DND-41 (cell line): ENCODE measurements at regions not wholly inside any gene's neighbourhood (a gene's known extent, or its start where the extent isn't known, plus 50 kb on each side); places are given as distances from the start of the nearest gene placed in this dataset.

ENCODE experiments used
- ATAC-seq: fragments of 200-7000 bp; cut with Tn5 transposase; 3 replicates; pipeline ENCODE4 v1.9.1; 2021; ENCODE audit warnings: low read depth; ENCODE audit not compliant: insufficient read depth
- DNase-seq: peaks from one replicate; pipeline ENCODE4 v3.0.0-alpha.2; 2020
- H2AFZ ChIP-seq: 2 replicates; pipeline ENCODE4 v1.6.0; 2012; ENCODE audit warnings: low read depth, low read length
- H3K27ac ChIP-seq: 2 replicates; pipeline ENCODE4 v1.5.1; 2012; ENCODE audit warnings: low read length, inconsistent platforms
- H3K27me3 ChIP-seq: fragments of 200-600 bp; sonication (generic); 2 replicates; pipeline ENCODE4 v1.6.0; 2012; ENCODE audit warnings: low read length, mild to moderate bottlenecking, inconsistent platforms; ENCODE audit not compliant: insufficient read depth, poor library complexity
- H3K36me3 ChIP-seq: 2 replicates; pipeline ENCODE4 v1.5.1; 2012; ENCODE audit warnings: low read length, inconsistent platforms; ENCODE audit not compliant: insufficient read depth
- H3K4me1 ChIP-seq: 2 replicates; pipeline ENCODE4 v1.5.1; 2012; ENCODE audit warnings: mild to moderate bottlenecking, low read length; ENCODE audit not compliant: insufficient read depth
- H3K4me2 ChIP-seq: 2 replicates; pipeline ENCODE4 v1.6.0; 2012; ENCODE audit warnings: mild to moderate bottlenecking, moderate library complexity, low read length, inconsistent platforms; ENCODE audit not compliant: insufficient read depth
- H3K4me3 ChIP-seq, 2 experiments: fragments of 200-600 bp in 1 of 2; shearing (Covaris generic) in 1 of 2; 2 replicates each; pipeline ENCODE4 v1.5.1; 2012 to 2016; ENCODE audit warnings: inconsistent platforms in 2 of 2, low read length in 2 of 2, mild to moderate bottlenecking in 2 of 2, low read depth in 1 of 2, moderate library complexity in 1 of 2
- H3K79me2 ChIP-seq: 2 replicates; pipeline ENCODE4 v1.6.0; 2012; ENCODE audit warnings: low read length, inconsistent platforms; ENCODE audit not compliant: insufficient read depth
- H3K9ac ChIP-seq: 2 replicates; pipeline ENCODE4 v1.6.0; 2012; ENCODE audit warnings: low read depth, mild to moderate bottlenecking, inconsistent platforms, low read length, moderate library complexity
- H3K9me3 ChIP-seq: 2 replicates; pipeline ENCODE4 v1.5.1; 2012; ENCODE audit warnings: low read length, moderate library complexity, mild to moderate bottlenecking, inconsistent platforms; ENCODE audit not compliant: insufficient read depth, severe bottlenecking
- H4K20me1 ChIP-seq: 2 replicates; pipeline ENCODE4 v1.6.0; 2012; ENCODE audit warnings: low read length; ENCODE audit not compliant: insufficient read depth
- CTCF ChIP-seq: IDR thresholded peaks from 2 replicates; pipeline ENCODE4 v1.5.1; 2012; ENCODE audit warnings: borderline replicate concordance, low read length, moderate library complexity, mild to moderate bottlenecking; ENCODE audit not compliant: poor library complexity, severe bottlenecking; ENCODE audit errors: extremely low read depth
- EZH2 ChIP-seq: IDR thresholded peaks from 3 replicates; pipeline ENCODE4 v1.6.1; 2012; ENCODE audit warnings: borderline replicate concordance, low read depth, mild to moderate bottlenecking, moderate library complexity, low read length, inconsistent platforms; ENCODE audit not compliant: severe bottlenecking

DNA sequence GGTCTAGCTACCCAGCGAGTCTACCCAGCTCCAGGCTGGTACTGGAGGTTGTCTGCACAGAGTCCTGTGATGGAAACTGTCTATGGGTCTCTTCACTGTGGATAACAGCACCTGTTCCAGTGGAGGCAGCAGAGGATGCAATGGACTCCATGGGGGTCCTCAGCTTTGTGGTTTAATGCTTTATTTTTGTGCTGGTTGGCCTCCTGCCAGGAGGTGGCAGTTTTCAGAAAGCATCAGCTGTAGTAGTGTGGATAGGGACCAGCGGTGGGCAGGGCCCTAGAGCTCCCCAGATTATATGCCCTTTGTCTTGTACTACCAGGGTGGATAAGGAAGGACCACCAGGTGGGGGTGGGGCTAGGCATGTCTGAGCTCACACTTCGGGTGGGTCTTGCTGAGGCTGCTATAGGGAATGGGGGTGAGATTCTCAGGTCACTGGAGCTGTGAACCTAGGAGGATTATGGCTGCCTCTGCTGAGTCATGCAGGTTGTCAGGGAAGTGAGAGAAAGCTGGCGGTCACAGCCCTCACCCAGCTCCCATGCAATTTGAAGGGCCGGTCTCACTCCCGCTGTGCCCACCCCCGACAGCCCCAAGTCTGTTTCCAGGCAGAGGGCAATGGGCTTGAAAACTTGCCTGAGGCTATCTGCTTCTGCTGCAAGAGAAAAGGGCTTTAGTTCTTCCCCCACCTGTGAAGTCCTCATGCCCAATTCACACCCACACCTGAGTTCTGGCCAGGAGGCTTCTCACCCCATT lies 397.1 kb downstream of the TLE1 start:
- Histone ChIP-seq H3K36me3 (no peaks in the 10 kb centered on the region), H3K4me1 (peaks cover 18% of the 10 kb centered on the region)
- peak; percentile 45 for DNase-seq

DNA sequence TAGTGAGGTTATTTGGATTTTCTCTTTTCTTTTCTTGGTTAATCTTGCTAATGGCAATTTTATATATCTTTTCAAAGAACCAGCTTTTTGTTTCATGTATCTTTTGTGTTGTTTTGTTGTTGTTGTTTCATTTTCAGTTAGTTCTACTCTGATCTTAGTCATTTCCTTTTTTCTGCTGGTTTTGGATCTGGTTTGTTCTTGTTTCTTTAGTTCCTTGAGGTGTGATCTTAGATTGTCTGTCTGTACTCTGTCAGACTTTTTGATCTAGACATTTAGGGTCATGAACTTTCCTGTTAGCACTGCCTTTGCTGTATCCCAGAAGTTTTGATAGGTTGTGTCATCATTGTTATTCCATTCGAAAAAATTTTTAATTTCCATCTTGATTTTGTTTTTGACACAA lies 399.7 kb downstream of the TLE1 start:
- H3K36me3 ChIP-seq: no peaks in the 10 kb centered on the region
- no peak overlapping the region for H3K4me3 ChIP-seq
- TF ChIP-seq CTCF (no peak), EZH2 (no peak)
- no peak overlapping the region for H3K4me2 ChIP-seq
- H3K27ac ChIP-seq: no peak overlapping the region
- H3K79me2 ChIP-seq: no peaks in the 10 kb centered on the region
- DNase-seq (no peak), ATAC-seq (peak; percentile 52; the same call in 1 of the 3 replicates)
- no peaks in the 10 kb centered on the region for H4K20me1 ChIP-seq
- H3K9ac ChIP-seq: no peak overlapping the region
- no peaks in the 10 kb centered on the region for H3K9me3 ChIP-seq
- peaks cover 18% of the 10 kb centered on the region for H3K4me1 ChIP-seq
- H2AFZ ChIP-seq: no peak overlapping the region
- H3K27me3 ChIP-seq: no peaks in the 10 kb centered on the region

More for the DNA sequence above, 397.1 kb downstream of the TLE1 start:
- no peak overlapping the region for H3K27ac ChIP-seq
- H3K4me3 ChIP-seq: no peak overlapping the region
- no peaks in the 10 kb centered on the region for H3K79me2 ChIP-seq
- no peaks in the 10 kb centered on the region for H3K9me3 ChIP-seq
- H3K9ac ChIP-seq: no peak overlapping the region
- H2AFZ ChIP-seq: no peak overlapping the region
- no peak for TF ChIP-seq EZH2
- TF ChIP-seq CTCF: peak; percentile 29
- peak; percentile 66 for ATAC-seq
- H3K27me3 ChIP-seq: no peaks in the 10 kb centered on the region
- H4K20me1 ChIP-seq: no peaks in the 10 kb centered on the region
- no peak overlapping the region for H3K4me2 ChIP-seq

- H3K27ac ChIP-seq: no peak overlapping the region
- no peak for ATAC-seq
- no peak overlapping the region for H3K4me2 ChIP-seq
- no peak overlapping the region for H3K4me3 ChIP-seq
- no peaks in the 10 kb centered on the region for H3K79me2 ChIP-seq
- H2AFZ ChIP-seq: no peak overlapping the region
- no peaks in the 10 kb centered on the region for H3K4me1 ChIP-seq
- no peak overlapping the region for H3K9ac ChIP-seq
- no peaks in the 10 kb centered on the region for H3K27me3 ChIP-seq
- no peaks in the 10 kb centered on the region for H4K20me1 ChIP-seq
- H3K36me3 ChIP-seq: no peaks in the 10 kb centered on the region
- H3K9me3 ChIP-seq: no peaks in the 10 kb centered on the region
- DNase-seq: no peak
- no peak for TF ChIP-seq CTCF
Observed at GRCh38 chr9:81268048-81268447, 421.3 kb downstream of the TLE1 start.
